GM12891 (cell line): ENCODE measurements at regions not wholly inside any gene's neighbourhood (a gene's known extent, or its start where the extent isn't known, plus 50 kb on each side); places are given as distances from the start of the nearest gene placed in this dataset.
"Not testable (repeated sequence)": the region's sequence is repeated elsewhere in the genome, so short reads cannot be mapped to it uniquely, and the experiment has no call there.

Experiments
- DNase-seq: peaks from one replicate; pipeline ENCODE4 v3.0.0; 2011; ENCODE audit warnings: low spot score; ENCODE audit not compliant: insufficient read length
- FAIRE-seq: peaks from 2 replicates; lab custom pipeline; 2011; peaks lifted over from hg19 to GRCh38; lab: Jason Lieb, UNC
- PAX5 ChIP-seq: IDR thresholded peaks from 2 replicates; pipeline ENCODE4 v1.6.1; 2011; ENCODE audit warnings: low read length, moderate library complexity, mild to moderate bottlenecking; ENCODE audit not compliant: insufficient read depth, severe bottlenecking
- POLR2A ChIP-seq: IDR thresholded peaks from 2 replicates; pipeline ENCODE4 v1.6.1; 2011; ENCODE audit warnings: low read depth, low read length, control low read depth
- POLR2AphosphoS5 ChIP-seq: IDR thresholded peaks from 2 replicates; pipeline ENCODE4 v1.6.1; 2011; ENCODE audit warnings: low read depth, low read length, control low read depth
- POU2F2 ChIP-seq: IDR thresholded peaks from 2 replicates; pipeline ENCODE4 v1.6.1; 2011; ENCODE audit warnings: low read depth, mild to moderate bottlenecking, control low read depth, low read length, moderate library complexity
- SPI1 ChIP-seq: IDR thresholded peaks from 2 replicates; pipeline ENCODE4 v1.6.1; 2011; ENCODE audit warnings: low read depth, low read length, control low read depth
- TAF1 ChIP-seq: IDR thresholded peaks from 2 replicates; pipeline ENCODE4 v1.6.1; 2011; ENCODE audit warnings: low read depth, low read length, control low read depth

DNA sequence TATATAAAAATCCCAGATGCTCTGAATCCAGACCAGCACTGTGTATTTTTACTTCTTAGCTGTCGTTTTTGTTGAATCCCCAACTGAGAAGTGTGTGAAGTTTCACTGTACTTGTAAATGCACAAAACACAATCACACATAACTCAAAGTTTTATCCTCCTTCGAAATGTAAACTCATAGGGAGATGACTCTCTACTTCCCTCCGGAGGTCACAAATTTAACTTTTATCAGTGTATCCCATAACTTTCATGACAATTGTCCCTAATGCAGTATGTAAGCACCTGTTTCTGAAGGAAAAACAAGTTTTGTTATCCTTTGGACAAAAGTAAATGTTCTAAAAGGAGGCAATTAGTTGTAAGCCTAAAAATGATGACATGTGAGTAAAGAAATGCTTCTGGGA lies 665.0 kb upstream of the SLITRK6 start:
- TF ChIP-seq POLR2AphosphoS5, result no peak
- no peak for TF ChIP-seq SPI1
- TF ChIP-seq PAX5, result no peak
- TF ChIP-seq TAF1, result no peak
- no peak for TF ChIP-seq POLR2A
- no peak for TF ChIP-seq POU2F2
- no peak for FAIRE-seq
- no peak for DNase-seq

DNA sequence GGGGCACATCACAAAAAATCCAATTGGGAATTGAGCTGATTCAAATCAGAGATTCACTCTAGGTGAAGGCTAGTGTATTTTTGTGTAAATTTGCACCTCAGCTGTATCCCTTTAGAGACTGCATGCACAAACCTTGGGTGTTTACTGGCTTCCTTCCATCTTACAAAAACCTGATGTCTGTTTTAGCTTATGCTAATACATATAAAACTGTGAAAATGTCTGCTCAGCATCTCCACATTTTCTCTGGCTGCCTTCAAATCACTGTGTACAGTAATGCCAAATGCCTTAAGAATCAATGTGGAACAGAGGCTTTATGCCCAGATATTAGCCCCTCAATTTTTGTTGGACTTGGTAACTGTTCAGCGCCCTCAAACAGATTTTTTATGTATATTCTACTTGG lies 675.8 kb upstream of the SLITRK6 start:
- TF ChIP-seq TAF1 (no peak), POU2F2 (no peak), PAX5 (no peak), POLR2A (no peak)
- FAIRE-seq (no peak), DNase-seq (no peak)

DNA sequence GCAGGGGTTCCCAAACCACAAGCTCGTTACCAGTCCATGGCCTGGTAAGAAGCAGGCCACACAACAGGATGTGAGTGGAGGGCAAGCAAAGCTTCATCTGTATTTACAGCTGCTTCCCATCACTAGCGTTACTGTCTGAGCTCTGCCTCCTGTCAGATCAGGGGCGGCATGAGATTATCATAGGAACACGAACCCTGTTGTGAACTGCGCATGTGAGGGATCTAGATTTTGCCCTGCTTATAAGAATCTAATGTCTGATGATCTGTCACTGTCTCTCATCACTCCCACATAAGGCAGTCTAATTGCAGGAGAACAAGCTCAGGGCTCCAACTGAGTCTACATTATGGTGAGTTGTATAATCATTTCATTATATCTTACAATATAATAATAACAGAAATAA lies 677.4 kb upstream of the SLITRK6 start:
- DNase-seq (no peak), FAIRE-seq (no peak)

DNA sequence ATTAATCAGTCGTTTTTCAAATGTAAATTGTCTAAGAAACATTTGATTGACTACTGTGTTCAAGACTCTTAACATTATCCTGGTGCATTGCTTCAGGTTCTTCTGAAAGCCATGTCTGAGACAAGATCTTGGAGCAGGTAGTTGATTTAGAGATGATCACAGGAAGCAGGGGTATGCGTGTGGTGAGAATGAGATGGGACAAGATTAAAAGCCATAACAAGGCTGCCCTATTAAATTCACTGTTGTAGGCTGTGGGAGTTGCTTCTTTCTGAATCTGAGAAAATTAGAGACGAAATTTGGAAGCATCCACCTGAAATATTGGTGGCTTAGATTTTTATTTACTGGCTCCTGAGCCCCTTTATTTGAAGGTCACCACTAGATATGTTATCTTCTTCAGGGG lies 687.4 kb upstream of the SLITRK6 start:
- TF ChIP-seq POLR2A (no peak), POLR2AphosphoS5 (no peak), POU2F2 (no peak), SPI1 (no peak)
- FAIRE-seq (no peak), DNase-seq (no peak)

More for the DNA sequence above, 677.4 kb upstream of the SLITRK6 start:
- TF ChIP-seq SPI1, result no peak
- TF ChIP-seq POLR2A, result no peak
- no peak for TF ChIP-seq POU2F2
- TF ChIP-seq POLR2AphosphoS5, result no peak
- TF ChIP-seq PAX5, result no peak

DNA sequence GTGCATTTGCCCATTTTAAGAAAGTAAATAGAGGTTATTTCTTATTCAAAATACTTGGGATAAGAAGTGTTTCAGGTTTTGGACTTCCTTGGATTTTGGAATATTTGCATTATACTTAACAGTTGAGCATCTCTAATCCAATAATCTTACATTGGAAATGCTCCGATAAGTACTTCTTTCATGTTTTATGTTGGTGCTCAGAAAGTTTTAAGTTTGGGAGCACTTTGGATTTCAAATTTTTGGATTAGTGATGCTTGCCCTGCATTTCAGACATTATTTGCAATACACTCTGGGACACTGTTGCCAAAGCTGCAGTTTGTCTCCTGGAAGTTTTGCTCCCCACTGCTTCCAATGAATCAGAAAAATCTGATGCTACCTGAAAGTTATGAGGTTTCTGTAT lies 691.9 kb upstream of the SLITRK6 start:
- no peak for FAIRE-seq
- TF ChIP-seq SPI1, result no peak
- TF ChIP-seq POU2F2, result no peak
- no peak for TF ChIP-seq PAX5
- TF ChIP-seq TAF1, result no peak
- TF ChIP-seq POLR2AphosphoS5, result no peak
- TF ChIP-seq POLR2A, result no peak
- no peak for DNase-seq

DNA sequence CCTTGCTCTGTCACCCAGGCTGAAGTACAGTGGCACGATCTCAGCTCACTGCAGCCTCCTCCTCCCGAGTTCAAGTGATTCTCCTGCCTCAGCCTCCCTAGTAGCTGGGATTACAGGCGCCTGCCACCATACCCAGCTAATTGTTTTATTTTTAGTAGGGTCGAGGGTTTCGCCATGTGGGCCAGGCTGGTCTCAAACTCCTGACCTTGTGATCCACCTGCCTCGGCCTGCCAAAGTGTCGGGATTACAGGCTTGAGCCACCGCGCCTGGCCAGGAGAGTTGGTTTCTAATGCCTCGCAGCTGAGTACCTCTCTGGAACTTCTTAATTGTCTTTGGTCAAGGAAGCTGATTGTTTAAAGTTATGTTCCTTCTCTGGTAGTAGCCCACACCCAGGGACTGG lies 702.7 kb upstream of the SLITRK6 start:
- not testable (repeated sequence) for FAIRE-seq, DNase-seq

DNA sequence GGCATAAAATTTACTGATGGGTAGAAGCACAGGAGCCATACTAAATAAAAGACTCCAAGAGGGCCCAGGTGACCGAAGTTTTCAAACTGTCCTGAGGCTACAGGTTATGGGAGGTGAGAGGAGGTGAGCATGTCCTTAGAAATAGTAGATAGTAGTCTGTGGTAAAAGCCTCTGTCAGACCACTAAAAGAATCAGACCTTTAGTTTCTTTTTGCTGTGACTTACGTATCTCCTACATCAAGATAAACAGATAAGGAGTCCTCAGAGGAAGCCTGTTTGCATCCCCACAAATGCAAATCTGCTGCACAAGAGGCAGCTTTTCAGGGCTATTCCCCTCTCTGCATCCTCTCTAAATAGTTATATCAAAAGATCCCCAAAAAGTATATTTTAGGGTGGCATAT lies 711.6 kb upstream of the SLITRK6 start:
- TF ChIP-seq POLR2AphosphoS5 (no peak), POU2F2 (no peak), POLR2A (no peak), TAF1 (no peak), PAX5 (no peak), SPI1 (no peak)
- DNase-seq (no peak), FAIRE-seq (no peak)

DNA sequence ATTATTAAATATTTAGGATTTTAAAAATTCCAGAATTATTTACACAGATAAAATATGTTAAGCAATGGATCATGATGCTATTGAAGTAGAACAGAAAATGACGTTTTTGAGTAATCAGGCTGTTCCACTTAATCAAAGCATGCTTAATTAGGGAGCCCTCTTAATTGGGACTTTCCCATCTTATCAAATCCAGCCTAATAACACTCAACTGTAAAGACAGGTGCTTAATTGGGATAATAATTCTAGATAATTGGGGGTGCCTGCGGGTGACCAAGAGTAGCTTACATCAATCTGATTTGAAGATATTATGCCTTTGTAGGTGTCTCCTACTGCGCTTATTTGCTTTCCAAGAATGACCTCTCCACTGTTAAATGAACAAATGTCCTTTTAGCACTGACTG lies 742.2 kb upstream of the SLITRK6 start:
- FAIRE-seq, result no peak
- TF ChIP-seq POLR2AphosphoS5 (no peak), POU2F2 (no peak), PAX5 (no peak), SPI1 (no peak)

DNA sequence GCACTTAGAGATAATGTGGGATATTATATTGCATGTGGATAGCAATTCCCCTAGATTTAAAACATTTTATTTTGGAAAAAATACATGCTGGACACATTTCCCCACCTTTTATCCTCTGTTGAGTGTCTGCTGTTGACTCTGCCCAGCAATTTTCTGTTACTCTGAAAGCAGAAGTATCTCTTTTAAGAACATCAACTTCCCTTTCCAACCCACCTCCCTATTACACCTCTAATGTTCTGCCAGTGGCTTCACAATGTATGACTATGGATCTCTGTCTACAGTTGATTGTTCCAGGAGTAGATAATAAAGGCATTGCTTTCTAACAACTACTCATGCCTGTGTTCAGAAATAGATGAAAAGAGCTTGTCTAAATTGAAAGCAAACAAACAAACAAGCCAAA lies 754.8 kb upstream of the SLITRK6 start:
- DNase-seq, result no peak
- FAIRE-seq, result no peak
- TF ChIP-seq PAX5 (no peak), POU2F2 (no peak), POLR2AphosphoS5 (no peak), TAF1 (no peak), POLR2A (no peak), SPI1 (no peak)

More for the DNA sequence above, 742.2 kb upstream of the SLITRK6 start:
- no peak for DNase-seq

DNA sequence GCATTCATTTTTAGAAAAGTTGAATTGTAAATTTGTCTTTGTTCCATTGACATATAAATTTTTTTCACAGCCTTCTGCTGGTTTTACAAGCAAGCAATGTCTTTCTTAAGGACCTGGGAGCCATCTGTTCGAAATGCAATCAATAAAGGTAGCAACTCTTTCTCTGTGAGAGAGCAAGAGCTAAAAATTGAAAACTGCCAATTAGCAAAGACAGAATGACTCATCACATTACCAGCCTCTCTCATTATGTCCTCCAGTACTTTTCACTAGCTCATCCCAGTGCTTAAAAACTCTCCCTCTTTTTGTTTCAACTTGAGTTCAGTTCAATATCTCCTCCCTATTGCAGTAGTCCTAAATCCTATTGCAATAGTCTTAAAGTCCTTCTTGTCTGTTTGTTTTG lies 760.7 kb upstream of the SLITRK6 start:
- FAIRE-seq (no peak), DNase-seq (no peak)
- TF ChIP-seq SPI1, result no peak
- no peak for TF ChIP-seq PAX5
- no peak for TF ChIP-seq TAF1
- TF ChIP-seq POLR2AphosphoS5, result no peak
- no peak for TF ChIP-seq POU2F2
- TF ChIP-seq POLR2A, result no peak

DNA sequence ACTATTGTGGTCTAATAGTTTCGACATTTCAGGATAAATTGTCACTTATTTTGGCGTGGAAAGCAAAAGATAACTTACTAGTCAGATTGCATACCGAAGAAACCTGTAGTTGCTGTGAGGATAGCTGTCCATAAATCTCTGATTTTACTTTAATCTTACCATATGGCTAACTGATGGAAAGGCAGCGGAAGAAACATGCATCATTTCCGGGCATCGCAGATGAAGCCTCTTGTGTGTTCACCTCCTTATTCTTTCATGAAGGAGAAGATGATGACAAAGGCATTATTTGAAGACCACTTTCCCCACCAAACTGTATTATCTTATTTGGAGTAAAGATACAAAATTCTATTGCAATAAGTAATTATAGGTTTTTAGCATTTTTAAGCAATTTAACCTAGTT lies 763.6 kb upstream of the SLITRK6 start:
- no peak for FAIRE-seq
- no peak for DNase-seq
- TF ChIP-seq PAX5 (no peak), POLR2A (no peak), POLR2AphosphoS5 (no peak), SPI1 (no peak), POU2F2 (no peak), TAF1 (no peak)

DNA sequence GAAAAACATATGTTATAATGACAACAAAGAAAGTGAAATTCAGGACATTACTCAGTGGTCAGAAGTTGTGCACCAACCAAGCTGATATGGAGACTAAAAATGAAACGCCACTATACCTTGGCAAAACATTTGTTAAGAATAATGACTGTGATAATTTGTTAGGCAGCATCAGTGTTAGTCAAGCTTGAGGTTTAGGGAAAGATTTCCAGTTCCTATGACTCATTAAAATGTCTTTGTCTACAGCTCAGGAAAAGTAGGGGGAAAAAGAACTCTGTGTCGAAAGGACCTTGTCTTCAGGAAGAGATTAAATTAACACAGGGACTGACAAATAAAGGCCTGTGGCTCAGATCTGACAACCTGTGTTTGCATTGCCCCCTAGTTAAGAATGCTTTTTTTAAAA lies 764.1 kb upstream of the SLITRK6 start:
- FAIRE-seq (no peak), DNase-seq (no peak)
- no peak for TF ChIP-seq SPI1
- TF ChIP-seq POLR2A, result no peak
- TF ChIP-seq PAX5, result no peak
- TF ChIP-seq POU2F2, result no peak
- no peak for TF ChIP-seq TAF1
- no peak for TF ChIP-seq POLR2AphosphoS5
